H1 (cell line): ENCODE measurements at regions not wholly inside any gene's neighbourhood (a gene's known extent, or its start where the extent isn't known, plus 50 kb on each side); places are given as distances from the start of the nearest gene placed in this dataset.

Source experiments
- CTCF ChIP-seq, 3 experiments: IDR thresholded peaks; 1 replicate in 2 of 3; 2 replicates in 1 of 3; pipeline versions ENCODE4 v1.5.1 to v1.6.1; 2011; ENCODE audit warnings: low read length in 3 of 3, mild to moderate bottlenecking in 3 of 3, inconsistent platforms in 2 of 3, low read depth in 1 of 3, moderate library complexity in 1 of 3; ENCODE audit not compliant: insufficient read depth in 1 of 3; ENCODE audit errors: control extremely low read depth in 1 of 3
- EP300 ChIP-seq, 2 experiments: IDR thresholded peaks; 1 replicate in 1 of 2; 2 replicates in 1 of 2; pipeline ENCODE4 v1.6.1; 2011 to 2012; ENCODE audit warnings: low read depth in 2 of 2, low read length in 2 of 2, mild to moderate bottlenecking in 2 of 2, borderline replicate concordance in 1 of 2, inconsistent platforms in 1 of 2, moderate library complexity in 1 of 2
- JUND ChIP-seq: IDR thresholded peaks from 2 replicates; pipeline ENCODE4 v1.6.1; 2011; ENCODE audit warnings: mild to moderate bottlenecking, improper control_type of control experiment, low read length
- KDM1A ChIP-seq: fragments of 200-600, 300-600 bp; sonication (generic); IDR thresholded peaks from 2 replicates; pipeline ENCODE4 v1.7.1; 2016; ENCODE audit warnings: mild to moderate bottlenecking, low read length, borderline replicate concordance
- MAX ChIP-seq: IDR thresholded peaks from 2 replicates; pipeline ENCODE4 v1.6.1; 2012; ENCODE audit warnings: inconsistent platforms
- PHF8 ChIP-seq: fragments of 200-600 bp; sonication (generic); conservative IDR thresholded peaks from 2 replicates; pipeline ENCODE4 v1.7.1; 2012; ENCODE audit warnings: low read depth, mild to moderate bottlenecking, inconsistent platforms, low read length, moderate library complexity
- RNF2 ChIP-seq: fragments of 200-900, 300-1000 bp; sonication (generic); IDR thresholded peaks from 2 replicates; pipeline ENCODE4 v1.7.1; 2016; ENCODE audit warnings: borderline replicate concordance, low read depth, mild to moderate bottlenecking, antibody characterized with exemption, low read length; ENCODE audit not compliant: poor library complexity, severe bottlenecking; ENCODE audit errors: missing control alignments
- SRF ChIP-seq: IDR thresholded peaks from 2 replicates; pipeline ENCODE4 v1.6.1; 2011; ENCODE audit warnings: mild to moderate bottlenecking, low read depth, low read length, moderate library complexity
- TAF7 ChIP-seq: optimal IDR thresholded peaks from 2 replicates; pipeline ENCODE3; 2011; ENCODE audit warnings: low read depth, mild to moderate bottlenecking, inconsistent platforms, low read length, moderate library complexity, borderline replicate concordance
- YY1 ChIP-seq: IDR thresholded peaks from 2 replicates; pipeline ENCODE4 v1.6.1; 2011; ENCODE audit warnings: low read depth, mild to moderate bottlenecking, low read length
- TF ChIP-seq, protein P1 (sequence below): IDR thresholded peaks from 2 replicates; pipeline ENCODE4 v1.6.1; 2011; ENCODE audit warnings: low read length, improper control_type of control experiment

- no peak for TF ChIP-seq JUND
- TF ChIP-seq CTCF (IDR thresholded peaks at IDR 0.05; ENCODE audit: control extremely low read depth in 1 of 3, insufficient read depth in 1 of 3, low read depth in 1 of 3, low read length in 3 of 3) = no peak
- no peak for TF ChIP-seq EP300 (IDR thresholded peaks at IDR 0.05; ENCODE audit: borderline replicate concordance in 1 of 2, low read depth in 2 of 2, low read length in 2 of 2)
- no peak for TF ChIP-seq KDM1A
- TF ChIP-seq PHF8 = no peak
- TF ChIP-seq SRF = no peak
- no peak for TF ChIP-seq MAX
- no peak for TF ChIP-seq RNF2
- TF ChIP-seq TAF7 = no peak
- TF ChIP-seq, protein P1, sequence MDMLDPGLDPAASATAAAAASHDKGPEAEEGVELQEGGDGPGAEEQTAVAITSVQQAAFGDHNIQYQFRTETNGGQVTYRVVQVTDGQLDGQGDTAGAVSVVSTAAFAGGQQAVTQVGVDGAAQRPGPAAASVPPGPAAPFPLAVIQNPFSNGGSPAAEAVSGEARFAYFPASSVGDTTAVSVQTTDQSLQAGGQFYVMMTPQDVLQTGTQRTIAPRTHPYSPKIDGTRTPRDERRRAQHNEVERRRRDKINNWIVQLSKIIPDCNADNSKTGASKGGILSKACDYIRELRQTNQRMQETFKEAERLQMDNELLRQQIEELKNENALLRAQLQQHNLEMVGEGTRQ = no peak
- no peak for TF ChIP-seq YY1
Measured at GRCh38 chr22:48937032-48937639, 890.5 kb downstream of the BRD1 start.
